ENCODE measurements at regions not wholly inside any gene's neighbourhood (a gene's known extent, or its start where the extent isn't known, plus 50 kb on each side); places are given as distances from the start of the nearest gene placed in this dataset.
"Not testable (repeated sequence)": the region's sequence is repeated elsewhere in the genome, so short reads cannot be mapped to it uniquely, and the experiment has no call there.

GRCh38 chr13:97889803-97890202 is 63.7 kb upstream of the IPO5 start:
- Mint-ChIP-seq H3K27me3 (peaks cover 10% of the 10 kb centered on the region), H3K36me3 (ENCODE audit: low read depth) (no peaks in the 10 kb centered on the region), H3K4me3 (no peak overlapping the region), H3K27ac (no peak overlapping the region), H3K9me3 (no peaks in the 10 kb centered on the region), H3K4me1 (ENCODE audit: low read depth) (no peaks in the 10 kb centered on the region)
- ATAC-seq (no peak), DNase-seq (no peak)
- ChIA-PET CTCF (no interaction called here), POLR2A (no interaction called here)
- no peak for TF ChIP-seq CTCF (IDR thresholded peaks at IDR 0.05)
- intact Hi-C loops (cut with micrococcal nuclease): no loop called here

GRCh38 chr13:97890573-97890972 is 62.9 kb upstream of the IPO5 start:
- ChIA-PET CTCF (no interaction called here), POLR2A (no interaction called here)
- Mint-ChIP-seq H3K4me3 (no peak overlapping the region), H3K27me3 (peaks cover 10% of the 10 kb centered on the region), H3K36me3 (ENCODE audit: low read depth) (no peaks in the 10 kb centered on the region), H3K27ac (no peak overlapping the region), H3K9me3 (no peaks in the 10 kb centered on the region), H3K4me1 (ENCODE audit: low read depth) (no peaks in the 10 kb centered on the region)
- no peak for TF ChIP-seq CTCF (IDR thresholded peaks at IDR 0.05)
- DNase-seq (no peak), ATAC-seq (no peak)
- intact Hi-C loops (cut with micrococcal nuclease): no loop called here

- H3K36me3 Mint-ChIP-seq (ENCODE audit: low read depth); H3K9me3 Mint-ChIP-seq; H3K27me3 Mint-ChIP-seq; H3K4me1 Mint-ChIP-seq (ENCODE audit: low read depth); H3K27ac Mint-ChIP-seq; DNase-seq; intact Hi-C loops (cut with micrococcal nuclease); POLR2A ChIA-PET; H3K4me3 Mint-ChIP-seq; ATAC-seq: not testable (repeated sequence)
- CTCF ChIA-PET: interaction anchor here (1.0 kb wide), 1 partner anchor 16 kb away, joined by 3 read pairs; no protein-coding TSS in a partner anchor
Measured at GRCh38 chr13:97891964-97892363, 61.5 kb upstream of the IPO5 start.

- TF ChIP-seq CTCF (IDR thresholded peaks at IDR 0.05): no peak
- CTCF ChIA-PET: no interaction called here
- intact Hi-C loops (cut with micrococcal nuclease): no loop called here
- Mint-ChIP-seq H3K36me3 (ENCODE audit: low read depth) (no peaks in the 10 kb centered on the region), H3K4me3 (no peak overlapping the region), H3K4me1 (ENCODE audit: low read depth) (no peaks in the 10 kb centered on the region), H3K27me3 (peaks cover 11% of the 10 kb centered on the region), H3K27ac (no peak overlapping the region), H3K9me3 (no peaks in the 10 kb centered on the region)
- no peak for DNase-seq
- POLR2A ChIA-PET: no interaction called here
- no peak for ATAC-seq
Measured at GRCh38 chr13:97892717-97893116, 60.8 kb upstream of the IPO5 start.

GRCh38 chr13:97895383-97895782 is 58.1 kb upstream of the IPO5 start:
- Mint-ChIP-seq H3K4me3 (no peak overlapping the region), H3K27ac (no peak overlapping the region), H3K9me3 (no peaks in the 10 kb centered on the region), H3K4me1 (ENCODE audit: low read depth) (no peaks in the 10 kb centered on the region), H3K36me3 (ENCODE audit: low read depth) (no peaks in the 10 kb centered on the region), H3K27me3 (peaks cover 13% of the 10 kb centered on the region)
- intact Hi-C loops (cut with micrococcal nuclease): no loop called here
- ChIA-PET POLR2A (no interaction called here), CTCF (interaction anchor here (1.6 kb wide), 1 partner anchor 16 kb away, joined by 4 read pairs; no protein-coding TSS in a partner anchor)
- TF ChIP-seq CTCF (IDR thresholded peaks at IDR 0.05): no peak
- no peak for ATAC-seq
- no peak for DNase-seq

- DNase-seq: no peak
- ATAC-seq: no peak
- no peaks in the 10 kb centered on the region for H3K36me3 Mint-ChIP-seq (ENCODE audit: low read depth)
- ChIA-PET POLR2A (no interaction called here), CTCF (interaction anchor here (1.6 kb wide), 1 partner anchor 15 kb away, joined by 4 read pairs; no protein-coding TSS in a partner anchor)
- no peak overlapping the region for H3K4me3 Mint-ChIP-seq
- no peak for TF ChIP-seq CTCF (IDR thresholded peaks at IDR 0.05)
- H3K27me3 Mint-ChIP-seq: peaks cover 13% of the 10 kb centered on the region
- no peaks in the 10 kb centered on the region for H3K9me3 Mint-ChIP-seq
- intact Hi-C loops (cut with micrococcal nuclease): no loop called here
- no peaks in the 10 kb centered on the region for H3K4me1 Mint-ChIP-seq (ENCODE audit: low read depth)
- H3K27ac Mint-ChIP-seq: no peak overlapping the region
Measured at GRCh38 chr13:97896446-97896845, 57.0 kb upstream of the IPO5 start.
